ENCODE measurements at regions not wholly inside any gene's neighbourhood (a gene's known extent, or its start where the extent isn't known, plus 50 kb on each side); places are given as distances from the start of the nearest gene placed in this dataset.

- Mint-ChIP-seq H3K4me3 (no peak overlapping the region), H3K9me3 (peaks cover 0 to 23% (median 9%) of the 10 kb centered on the region in 3 donors), H3K4me1 (no peaks in the 10 kb centered on the region), H3K27ac (no peak overlapping the region), H3K36me3 (no peaks in the 10 kb centered on the region), H3K27me3 (peaks cover 4 to 7% of the 10 kb centered on the region in 2 donors)
- ChIA-PET POLR2A (no interaction called here), CTCF (interaction anchor here (0.5 to 0.7 kb wide), 3 partner anchors 13 to 496 kb away, joined by 3 to 7 read pairs (median 6); no protein-coding TSS in a partner anchor)
- Histone ChIP-seq H3K4me1 (ENCODE audit: control insufficient read depth in 1 of 2, extremely low read depth in 1 of 2, insufficient read depth in 2 of 2, low read length in 2 of 2) (no peaks in the 10 kb centered on the region), H3K4me3 (ENCODE audit: control insufficient read depth in 1 of 2, extremely low read depth in 1 of 2, low read length in 1 of 2) (no peak overlapping the region), H3K36me3 (ENCODE audit: control insufficient read depth in 2 of 2, extremely low read depth in 1 of 2, insufficient read depth in 1 of 2, low read length in 1 of 2) (no peaks in the 10 kb centered on the region), H3K27me3 (replicated peaks in 1 of 2; ENCODE audit: control insufficient read depth in 2 of 2, extremely low read depth in 1 of 2, insufficient read depth in 2 of 2, low read length in 1 of 2) (no peaks in the 10 kb centered on the region), H3K27ac (ENCODE audit: low read length) (no peak overlapping the region), H3K9me3 (no peaks in the 10 kb centered on the region)
- WGBS (ENCODE audit: insufficient coverage), result no CpG with 5 or more reads among the region's 3 CpGs
- ATAC-seq (replicated peaks in 1 of 4) (no peak), DNase-seq (no peak)
Measured at GRCh38 chr13:74930402-74931165, 551.4 kb downstream of the TBC1D4 start.

- no peaks in the 10 kb centered on the region for H3K4me1 Mint-ChIP-seq
- Histone ChIP-seq H3K36me3 (ENCODE audit: control insufficient read depth in 2 of 2, extremely low read depth in 1 of 2, insufficient read depth in 1 of 2, low read length in 1 of 2) (no peaks in the 10 kb centered on the region), H3K4me1 (ENCODE audit: control insufficient read depth in 1 of 2, extremely low read depth in 1 of 2, insufficient read depth in 2 of 2, low read length in 2 of 2) (no peaks in the 10 kb centered on the region), H3K27ac (ENCODE audit: low read length) (no peak overlapping the region), H3K27me3 (replicated peaks in 1 of 2; ENCODE audit: control insufficient read depth in 2 of 2, extremely low read depth in 1 of 2, insufficient read depth in 2 of 2, low read length in 1 of 2) (no peaks in the 10 kb centered on the region), H3K4me3 (ENCODE audit: control insufficient read depth in 1 of 2, extremely low read depth in 1 of 2, low read length in 1 of 2) (no peak overlapping the region), H3K9me3 (no peaks in the 10 kb centered on the region)
- no peaks in the 10 kb centered on the region for H3K36me3 Mint-ChIP-seq
- POLR2A ChIA-PET, result no interaction called here
- no peak for ATAC-seq (replicated peaks in 1 of 4)
- CTCF ChIA-PET, result no interaction called here
- no peak overlapping the region for H3K4me3 Mint-ChIP-seq
- no peak for DNase-seq
- no peak overlapping the region for H3K27ac Mint-ChIP-seq
- peaks cover 0 to 19% (median 9%) of the 10 kb centered on the region in 3 donors for H3K9me3 Mint-ChIP-seq
- H3K27me3 Mint-ChIP-seq, result peaks cover 4 to 7% of the 10 kb centered on the region in 2 donors
- no CpG with 5 or more reads among the region's 2 CpGs for whole genome bisulfite sequencing (ENCODE audit: insufficient coverage)
Measured at GRCh38 chr13:74929436-74929835, 552.5 kb downstream of the TBC1D4 start.

- Histone ChIP-seq H3K4me3 (ENCODE audit: control insufficient read depth in 1 of 2, extremely low read depth in 1 of 2, low read length in 1 of 2) (no peak overlapping the region), H3K27me3 (replicated peaks in 1 of 2; ENCODE audit: control insufficient read depth in 2 of 2, extremely low read depth in 1 of 2, insufficient read depth in 2 of 2, low read length in 1 of 2) (no peaks in the 10 kb centered on the region), H3K9me3 (no peaks in the 10 kb centered on the region), H3K27ac (ENCODE audit: low read length) (no peak overlapping the region), H3K4me1 (ENCODE audit: control insufficient read depth in 1 of 2, extremely low read depth in 1 of 2, insufficient read depth in 2 of 2, low read length in 2 of 2) (no peaks in the 10 kb centered on the region), H3K36me3 (ENCODE audit: control insufficient read depth in 2 of 2, extremely low read depth in 1 of 2, insufficient read depth in 1 of 2, low read length in 1 of 2) (no peaks in the 10 kb centered on the region)
- DNase-seq (no peak), ATAC-seq (replicated peaks in 1 of 4) (no peak)
- Mint-ChIP-seq H3K27me3 (peaks cover 4 to 7% of the 10 kb centered on the region in 2 donors), H3K4me3 (no peak overlapping the region), H3K27ac (no peak overlapping the region), H3K4me1 (no peaks in the 10 kb centered on the region), H3K9me3 (peaks cover 3 to 27% (median 9%) of the 10 kb centered on the region in 3 donors), H3K36me3 (no peaks in the 10 kb centered on the region)
- POLR2A ChIA-PET, result no interaction called here
- CTCF ChIA-PET, result no interaction called here
- no CpG with 5 or more reads among the region's 1 CpG for WGBS (ENCODE audit: insufficient coverage)
Measured at GRCh38 chr13:74927823-74928222, 554.1 kb downstream of the TBC1D4 start.

- DNase-seq (no peak), ATAC-seq (replicated peaks in 1 of 4) (no peak)
- Mint-ChIP-seq H3K27ac (no peak overlapping the region), H3K4me3 (no peak overlapping the region), H3K27me3 (no peaks in the 10 kb centered on the region), H3K4me1 (peaks cover 0 to 4% (median 0%) of the 10 kb centered on the region in 3 donors), H3K36me3 (no peaks in the 10 kb centered on the region), H3K9me3 (peaks cover 3 to 25% (median 9%) of the 10 kb centered on the region in 3 donors)
- Histone ChIP-seq H3K36me3 (ENCODE audit: control insufficient read depth in 2 of 2, extremely low read depth in 1 of 2, insufficient read depth in 1 of 2, low read length in 1 of 2) (no peaks in the 10 kb centered on the region), H3K27me3 (replicated peaks in 1 of 2; ENCODE audit: control insufficient read depth in 2 of 2, extremely low read depth in 1 of 2, insufficient read depth in 2 of 2, low read length in 1 of 2) (no peaks in the 10 kb centered on the region), H3K9me3 (no peaks in the 10 kb centered on the region), H3K4me3 (ENCODE audit: control insufficient read depth in 1 of 2, extremely low read depth in 1 of 2, low read length in 1 of 2) (no peak overlapping the region), H3K4me1 (ENCODE audit: control insufficient read depth in 1 of 2, extremely low read depth in 1 of 2, insufficient read depth in 2 of 2, low read length in 2 of 2) (no peaks in the 10 kb centered on the region), H3K27ac (ENCODE audit: low read length) (no peak overlapping the region)
- POLR2A ChIA-PET, result no interaction called here
- WGBS (ENCODE audit: insufficient coverage), result no CpG with 5 or more reads among the region's 2 CpGs
- CTCF ChIA-PET, result interaction anchor here in 1 of 2 donors (0.7 kb wide), 1 partner anchor 1661 kb away, joined by 3 read pairs; no protein-coding TSS in a partner anchor
Measured at GRCh38 chr13:74922963-74923362, 559.0 kb downstream of the TBC1D4 start.

GRCh38 chr13:74921326-74921725 is 560.6 kb downstream of the TBC1D4 start:
- H3K4me3 ChIP-seq (ENCODE audit: control insufficient read depth in 1 of 2, extremely low read depth in 1 of 2, low read length in 1 of 2), result no peak overlapping the region
- H3K36me3 ChIP-seq (ENCODE audit: control insufficient read depth in 2 of 2, extremely low read depth in 1 of 2, insufficient read depth in 1 of 2, low read length in 1 of 2), result no peaks in the 10 kb centered on the region
- Mint-ChIP-seq H3K27me3 (no peaks in the 10 kb centered on the region), H3K9me3 (peaks cover 3 to 15% (median 6%) of the 10 kb centered on the region in 3 donors), H3K4me1 (peaks cover 0 to 4% (median 0%) of the 10 kb centered on the region in 3 donors), H3K4me3 (no peak overlapping the region), H3K27ac (no peak overlapping the region), H3K36me3 (no peaks in the 10 kb centered on the region)
- H3K9me3 ChIP-seq, result no peaks in the 10 kb centered on the region
- H3K27me3 ChIP-seq (replicated peaks in 1 of 2; ENCODE audit: control insufficient read depth in 2 of 2, extremely low read depth in 1 of 2, insufficient read depth in 2 of 2, low read length in 1 of 2), result no peaks in the 10 kb centered on the region
- H3K4me1 ChIP-seq (ENCODE audit: control insufficient read depth in 1 of 2, extremely low read depth in 1 of 2, insufficient read depth in 2 of 2, low read length in 2 of 2), result no peaks in the 10 kb centered on the region
- ChIA-PET CTCF (interaction anchor here in 1 of 2 donors (0.6 kb wide), 1 partner anchor 1202 kb away, joined by 4 read pairs; no protein-coding TSS in a partner anchor), POLR2A (no interaction called here)
- DNase-seq, result no peak
- no peak for ATAC-seq (replicated peaks in 1 of 4)
- no peak overlapping the region for H3K27ac ChIP-seq (ENCODE audit: low read length)

GRCh38 chr13:74920920-74921319 is 561.0 kb downstream of the TBC1D4 start:
- ATAC-seq (replicated peaks in 1 of 4), result no peak
- DNase-seq, result peak in 1 of 35 experiments; percentile 2
- H3K27ac Mint-ChIP-seq, result no peak overlapping the region

More at GRCh38 chr13:74920920-74921319, 561.0 kb downstream of the TBC1D4 start:
- ChIA-PET POLR2A (no interaction called here), CTCF (interaction anchor here in 1 of 2 donors (0.6 kb wide), 1 partner anchor 1201 kb away, joined by 4 read pairs; no protein-coding TSS in a partner anchor)
- Mint-ChIP-seq H3K4me3 (no peak overlapping the region), H3K36me3 (no peaks in the 10 kb centered on the region), H3K9me3 (peaks cover 2 to 11% (median 3%) of the 10 kb centered on the region in 3 donors), H3K4me1 (peaks cover 0 to 4% (median 0%) of the 10 kb centered on the region in 3 donors), H3K27me3 (no peaks in the 10 kb centered on the region)
- no peak overlapping the region for H3K27ac ChIP-seq (ENCODE audit: low read length)
- no peaks in the 10 kb centered on the region for H3K9me3 ChIP-seq
- no peaks in the 10 kb centered on the region for H3K36me3 ChIP-seq (ENCODE audit: control insufficient read depth in 2 of 2, extremely low read depth in 1 of 2, insufficient read depth in 1 of 2, low read length in 1 of 2)
- no peaks in the 10 kb centered on the region for H3K4me1 ChIP-seq (ENCODE audit: control insufficient read depth in 1 of 2, extremely low read depth in 1 of 2, insufficient read depth in 2 of 2, low read length in 2 of 2)
- WGBS (ENCODE audit: insufficient coverage), result no CpG with 5 or more reads among the region's 3 CpGs
- H3K4me3 ChIP-seq (ENCODE audit: control insufficient read depth in 1 of 2, extremely low read depth in 1 of 2, low read length in 1 of 2), result no peak overlapping the region
- H3K27me3 ChIP-seq (replicated peaks in 1 of 2; ENCODE audit: control insufficient read depth in 2 of 2, extremely low read depth in 1 of 2, insufficient read depth in 2 of 2, low read length in 1 of 2), result no peaks in the 10 kb centered on the region
